ENCODE measurements at regions not wholly inside any gene's neighbourhood (a gene's known extent, or its start where the extent isn't known, plus 50 kb on each side); places are given as distances from the start of the nearest gene placed in this dataset.
"Not testable (repeated sequence)": the region's sequence is repeated elsewhere in the genome, so short reads cannot be mapped to it uniquely, and the experiment has no call there.

GRCh38 chr19:20453425-20453935 is 112.1 kb downstream of the ZNF737 start:
- Histone ChIP-seq H4K20me1 (ENCODE audit: insufficient read depth, low read length) (no peaks in the 10 kb centered on the region), H3K27ac (ENCODE audit: low read length) (no peak overlapping the region), H3K9me3 (ENCODE audit: insufficient read depth, low read length, severe bottlenecking) (no peaks in the 10 kb centered on the region), H3K4me2 (ENCODE audit: insufficient read depth, low read length) (no peak overlapping the region), H3K36me3 (ENCODE audit: insufficient read depth, low read length) (no peaks in the 10 kb centered on the region), H3K4me3 (ENCODE audit: low read depth in 1 of 2, low read length in 2 of 2) (no peak overlapping the region), H2AFZ (ENCODE audit: low read depth, low read length) (no peak overlapping the region), H3K4me1 (ENCODE audit: insufficient read depth, low read length) (no peaks in the 10 kb centered on the region), H3K9ac (ENCODE audit: low read depth, low read length) (no peak overlapping the region), H3K27me3 (ENCODE audit: insufficient read depth, low read length, poor library complexity) (no peaks in the 10 kb centered on the region), H3K79me2 (ENCODE audit: insufficient read depth, low read length) (no peaks in the 10 kb centered on the region)
- TF ChIP-seq EZH2 (IDR thresholded peaks at IDR 0.05; ENCODE audit: borderline replicate concordance, low read depth, low read length, severe bottlenecking) (no peak), CTCF (IDR thresholded peaks at IDR 0.05; ENCODE audit: borderline replicate concordance, extremely low read depth, low read length, poor library complexity, severe bottlenecking) (no peak)
- no peak for ATAC-seq (ENCODE audit: insufficient read depth, low read depth)
- DNase-seq, result no peak

GRCh38 chr19:20444202-20444885 is 121.2 kb downstream of the ZNF737 start:
- TF ChIP-seq EZH2 (IDR thresholded peaks at IDR 0.05; ENCODE audit: borderline replicate concordance, low read depth, low read length, severe bottlenecking) (no peak), CTCF (IDR thresholded peaks at IDR 0.05; ENCODE audit: borderline replicate concordance, extremely low read depth, low read length, poor library complexity, severe bottlenecking) (no peak)
- no peaks in the 10 kb centered on the region for H3K36me3 ChIP-seq (ENCODE audit: insufficient read depth, low read length)
- H2AFZ ChIP-seq (ENCODE audit: low read depth, low read length), result no peak overlapping the region
- no peaks in the 10 kb centered on the region for H3K9me3 ChIP-seq (ENCODE audit: insufficient read depth, low read length, severe bottlenecking)
- H3K27ac ChIP-seq (ENCODE audit: low read length), result no peak overlapping the region
- ATAC-seq (ENCODE audit: insufficient read depth, low read depth) (no peak), DNase-seq (no peak)
- no peak overlapping the region for H3K4me3 ChIP-seq (ENCODE audit: low read depth in 1 of 2, low read length in 2 of 2)
- H4K20me1 ChIP-seq (ENCODE audit: insufficient read depth, low read length), result no peaks in the 10 kb centered on the region
- H3K27me3 ChIP-seq (ENCODE audit: insufficient read depth, low read length, poor library complexity), result no peaks in the 10 kb centered on the region
- no peaks in the 10 kb centered on the region for H3K4me1 ChIP-seq (ENCODE audit: insufficient read depth, low read length)
- H3K79me2 ChIP-seq (ENCODE audit: insufficient read depth, low read length), result no peaks in the 10 kb centered on the region
- no peak overlapping the region for H3K9ac ChIP-seq (ENCODE audit: low read depth, low read length)
- no peak overlapping the region for H3K4me2 ChIP-seq (ENCODE audit: insufficient read depth, low read length)

- H3K4me3 ChIP-seq (ENCODE audit: low read depth in 1 of 2, low read length in 2 of 2); H3K27me3 ChIP-seq (ENCODE audit: insufficient read depth, low read length, poor library complexity); H3K9ac ChIP-seq (ENCODE audit: low read depth, low read length); H3K9me3 ChIP-seq (ENCODE audit: insufficient read depth, low read length, severe bottlenecking); H2AFZ ChIP-seq (ENCODE audit: low read depth, low read length); DNase-seq; H3K79me2 ChIP-seq (ENCODE audit: insufficient read depth, low read length); H4K20me1 ChIP-seq (ENCODE audit: insufficient read depth, low read length); ATAC-seq (ENCODE audit: insufficient read depth, low read depth); H3K27ac ChIP-seq (ENCODE audit: low read length); H3K4me2 ChIP-seq (ENCODE audit: insufficient read depth, low read length); H3K4me1 ChIP-seq (ENCODE audit: insufficient read depth, low read length); H3K36me3 ChIP-seq (ENCODE audit: insufficient read depth, low read length): not testable (repeated sequence)
Measured at GRCh38 chr19:20432266-20432842, 133.2 kb downstream of the ZNF737 start.

- no peak for DNase-seq
- TF ChIP-seq EZH2 (IDR thresholded peaks at IDR 0.05; ENCODE audit: borderline replicate concordance, low read depth, low read length, severe bottlenecking) (no peak), CTCF (IDR thresholded peaks at IDR 0.05; ENCODE audit: borderline replicate concordance, extremely low read depth, low read length, poor library complexity, severe bottlenecking) (no peak)
- Histone ChIP-seq H3K79me2 (ENCODE audit: insufficient read depth, low read length) (no peaks in the 10 kb centered on the region), H3K27ac (ENCODE audit: low read length) (no peak overlapping the region), H3K4me3 (ENCODE audit: low read depth in 1 of 2, low read length in 2 of 2) (no peak overlapping the region), H4K20me1 (ENCODE audit: insufficient read depth, low read length) (no peaks in the 10 kb centered on the region), H3K4me1 (ENCODE audit: insufficient read depth, low read length) (no peaks in the 10 kb centered on the region), H3K36me3 (ENCODE audit: insufficient read depth, low read length) (no peaks in the 10 kb centered on the region), H3K9ac (ENCODE audit: low read depth, low read length) (no peak overlapping the region), H2AFZ (ENCODE audit: low read depth, low read length) (no peak overlapping the region), H3K9me3 (ENCODE audit: insufficient read depth, low read length, severe bottlenecking) (peaks cover 3% of the 10 kb centered on the region), H3K4me2 (ENCODE audit: insufficient read depth, low read length) (no peak overlapping the region), H3K27me3 (ENCODE audit: insufficient read depth, low read length, poor library complexity) (no peaks in the 10 kb centered on the region)
- ATAC-seq (ENCODE audit: insufficient read depth, low read depth), result no peak
Measured at GRCh38 chr19:20431826-20432225, 133.8 kb downstream of the ZNF737 start.

Data from DND-41 (cell line).